Lower leg skin (tissue), 4 donors: ENCODE measurements at regions not wholly inside any gene's neighbourhood (a gene's known extent, or its start where the extent isn't known, plus 50 kb on each side); places are given as distances from the start of the nearest gene placed in this dataset.

Source experiments
- DNase-seq, 2 donors: peaks; one replicate each; pipeline ENCODE4 v3.0.0-alpha.2; 2019; ENCODE audit warnings: low spot score in 2 of 2
- H3K4me3 ChIP-seq: fragments of 200-600 bp; sonication (generic); 2 replicates; pipeline ENCODE4 v1.5.1; 2017; ENCODE audit warnings: mild to moderate bottlenecking, low read depth; ENCODE audit not compliant: poor library complexity, severe bottlenecking
- CTCF ChIP-seq, 3 donors: fragments of 450-650 bp; IDR thresholded peaks; one replicate each; pipeline ENCODE4 v1.5.1; 2016; ENCODE audit warnings: antibody characterized with exemption in 3 of 3, mild to moderate bottlenecking in 3 of 3, moderate library complexity in 2 of 3
- POLR2A ChIP-seq, 2 donors: fragments of 450-650 bp; IDR thresholded peaks; one replicate each; pipeline ENCODE4 v1.6.1; 2016 to 2017; ENCODE audit warnings: antibody characterized with exemption in 2 of 2, mild to moderate bottlenecking in 1 of 2, moderate library complexity in 1 of 2
- WGBS, 2 donors: methylation state at CpG; one replicate each; pipeline ENCODE4 v1.1.5; 2018; 5-methylcytosine and 5-hydroxymethylcytosine counted together
- intact Hi-C: fragments of 100-400 bp; cut with DNase I; formaldehyde crosslinking; loops from one replicate; pipeline ENCODE4 v1.15.0; 2023; ENCODE audit warnings: low total_unique reads

DNA sequence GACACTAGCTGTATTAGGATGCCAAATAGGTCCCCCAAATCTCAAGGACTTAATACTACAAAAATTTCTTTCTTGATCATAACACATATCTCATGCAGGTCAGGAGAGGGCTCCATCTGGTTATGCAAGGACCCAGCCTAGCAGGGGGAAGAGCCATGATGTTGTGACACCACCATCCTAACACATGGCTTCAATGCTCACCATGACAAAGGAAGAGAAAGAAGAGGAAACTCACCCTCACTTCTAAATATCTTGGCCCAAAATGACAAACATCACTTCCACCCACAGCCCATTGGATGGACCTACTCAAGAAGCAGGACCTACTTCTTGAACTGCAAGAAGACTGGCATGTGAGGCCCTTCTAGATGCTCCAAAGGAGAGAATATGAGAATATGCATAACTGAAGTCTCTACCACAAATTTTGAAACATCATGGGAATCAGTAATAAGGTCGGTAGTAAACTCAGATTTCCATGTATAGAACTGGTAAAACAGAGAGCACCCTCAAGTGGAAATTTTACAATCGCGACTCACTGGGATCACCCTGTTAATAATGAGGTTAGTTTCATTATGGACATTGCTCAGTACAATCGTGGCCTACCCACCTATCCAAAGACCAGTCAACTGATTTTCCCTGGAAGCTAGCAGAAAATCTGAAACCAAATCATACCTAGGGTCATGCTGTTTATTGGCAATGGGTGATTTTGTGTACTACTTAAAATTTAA lies 308.2 kb downstream of the ACTL7B start:
- no peak for DNase-seq
- H3K4me3 ChIP-seq, result no peak overlapping the region
- WGBS, 2 donors, result 93% methylated on average over 4 of the region's 4 CpGs
- intact Hi-C loops, result no loop called here
- TF ChIP-seq POLR2A (IDR thresholded peaks at IDR 0.05) (no peak), CTCF (IDR thresholded peaks at IDR 0.05) (no peak)

- no peak overlapping the region for H3K4me3 ChIP-seq
- intact Hi-C loops, result no loop called here
- DNase-seq, result no peak
- WGBS, 2 donors, result 54 to 84% methylated on average over 2 of the region's 2 CpGs
- TF ChIP-seq POLR2A (IDR thresholded peaks at IDR 0.05), result no peak
- no peak for TF ChIP-seq CTCF (IDR thresholded peaks at IDR 0.05)
Observed at GRCh38 chr9:108546215-108546614, 309.6 kb downstream of the ACTL7B start.

GRCh38 chr9:108545436-108545835 lies 310.4 kb downstream of the ACTL7B start:
- intact Hi-C loops, result no loop called here
- WGBS, 2 donors, result 78 to 85% methylated on average over 4 of the region's 4 CpGs
- H3K4me3 ChIP-seq, result no peak overlapping the region
- DNase-seq, result no peak
- TF ChIP-seq POLR2A (IDR thresholded peaks at IDR 0.05), result no peak
- no peak for TF ChIP-seq CTCF (IDR thresholded peaks at IDR 0.05)

DNA sequence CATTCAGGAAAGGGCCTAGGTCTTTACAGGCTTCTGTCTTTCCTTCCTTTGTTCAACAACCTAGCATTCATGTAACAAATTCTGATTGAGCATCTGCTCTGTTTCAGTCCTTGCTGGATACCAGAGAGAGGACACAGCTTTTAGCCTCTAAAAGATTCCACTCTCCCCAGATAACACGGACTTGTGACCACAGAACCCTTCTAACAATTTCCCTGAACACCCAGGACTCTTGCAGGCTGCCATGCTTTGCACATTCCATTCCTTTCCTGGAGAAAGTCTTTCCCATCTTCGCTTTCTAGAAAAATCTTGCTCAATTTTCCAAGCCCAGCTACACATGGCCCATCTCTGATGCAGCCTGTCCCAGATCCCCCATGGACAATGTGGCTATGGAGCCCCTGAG lies 310.9 kb downstream of the ACTL7B start:
- 89 to 94% methylated on average over 2 of the region's 2 CpGs for WGBS, 2 donors
- intact Hi-C loops, result no loop called here
- no peak overlapping the region for H3K4me3 ChIP-seq
- TF ChIP-seq POLR2A (IDR thresholded peaks at IDR 0.05), result no peak
- no peak for TF ChIP-seq CTCF (IDR thresholded peaks at IDR 0.05)
- no peak for DNase-seq

DNA sequence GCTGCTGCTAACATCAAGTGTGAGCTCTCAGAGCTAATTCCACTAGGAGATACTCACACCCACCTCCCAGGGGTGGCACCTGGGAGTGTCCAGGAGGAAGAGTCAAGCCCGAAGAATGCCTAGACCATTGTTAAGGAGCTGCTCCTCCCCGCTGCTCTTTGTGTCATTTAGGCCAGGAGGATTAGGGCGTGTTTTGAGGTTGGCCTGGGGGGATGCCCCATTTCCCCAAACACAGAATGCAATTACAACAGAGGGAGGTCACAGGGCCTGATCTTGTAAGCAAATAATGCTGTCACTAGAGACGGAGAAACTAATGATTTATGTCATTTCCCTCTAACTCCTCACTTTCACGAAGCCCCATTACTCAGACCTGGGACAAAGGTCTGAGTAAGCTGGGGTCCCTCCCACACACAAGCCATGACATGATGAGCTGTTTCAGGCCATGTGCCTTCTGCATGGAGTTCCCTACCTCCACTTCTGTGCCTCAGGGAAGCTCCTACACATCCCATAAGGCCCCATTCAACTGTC lies 312.5 kb downstream of the ACTL7B start:
- intact Hi-C loops, result no loop called here
- TF ChIP-seq CTCF (IDR thresholded peaks at IDR 0.05) (no peak), POLR2A (IDR thresholded peaks at IDR 0.05) (no peak)
- H3K4me3 ChIP-seq, result no peak overlapping the region
- 52 to 67% methylated on average over 5 of the region's 5 CpGs for WGBS, 2 donors
- DNase-seq, result no peak

DNA sequence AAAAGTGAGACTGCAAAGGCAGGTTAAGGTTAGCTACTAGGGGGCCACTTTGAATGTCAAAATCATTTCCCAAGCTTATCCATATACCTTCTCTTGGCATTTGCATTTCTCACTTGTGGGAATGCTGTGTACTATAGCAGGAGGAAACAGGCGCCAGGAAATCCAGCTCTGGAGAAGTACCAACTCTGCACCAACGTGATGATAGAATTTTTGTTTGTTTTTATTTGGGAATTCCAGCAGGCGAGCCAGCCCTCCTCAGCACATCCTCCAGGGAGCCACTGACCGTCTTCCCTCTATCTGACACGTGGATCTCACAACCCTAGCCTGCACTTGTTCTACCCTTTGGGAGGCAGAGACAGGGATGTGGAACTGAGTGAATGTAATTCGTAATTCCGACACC lies 318.0 kb downstream of the ACTL7B start:
- 64 to 78% methylated on average over 7 of the region's 7 CpGs for WGBS, 2 donors
- no peak for DNase-seq
- TF ChIP-seq CTCF (IDR thresholded peaks at IDR 0.05), result no peak
- no peak for TF ChIP-seq POLR2A (IDR thresholded peaks at IDR 0.05)
- intact Hi-C loops, result no loop called here
- no peak overlapping the region for H3K4me3 ChIP-seq
